Gastroesophageal sphincter (tissue), 3 donors: ENCODE measurements at regions not wholly inside any gene's neighbourhood (a gene's known extent, or its start where the extent isn't known, plus 50 kb on each side); places are given as distances from the start of the nearest gene placed in this dataset.

Experiments used
- CTCF ChIP-seq, 4 experiments: fragments of 200-600 bp in 2 of 4; fragments of 450-650 bp in 2 of 4; sonication (generic) in 1 of 4; IDR thresholded peaks; one replicate each; pipeline ENCODE4 v1.5.1; 2017 to 2019; ENCODE audit warnings: antibody characterized with exemption in 4 of 4, mild to moderate bottlenecking in 2 of 4, moderate library complexity in 2 of 4
- EP300 ChIP-seq: sonication (generic); formaldehyde crosslinking; IDR thresholded peaks from one replicate; pipeline ENCODE4 v1.6.1; 2017; ENCODE audit warnings: antibody characterized with exemption, mild to moderate bottlenecking
- POLR2A ChIP-seq, 2 donors: fragments of 450-650 bp; IDR thresholded peaks; one replicate each; pipeline ENCODE4 v1.6.1; 2017; ENCODE audit warnings: antibody characterized with exemption in 2 of 2, mild to moderate bottlenecking in 2 of 2, moderate library complexity in 1 of 2

- TF ChIP-seq POLR2A (IDR thresholded peaks at IDR 0.05) (no peak), CTCF (IDR thresholded peaks at IDR 0.05) (no peak), EP300 (no peak)
These were observed 2373.1 kb upstream of the RAG2 start for GRCh38 chr11:38971141-38971540.
